HG03175 (cell line): ENCODE measurements at regions not wholly inside any gene's neighbourhood (a gene's known extent, or its start where the extent isn't known, plus 50 kb on each side); places are given as distances from the start of the nearest gene placed in this dataset.
"Not testable (repeated sequence)": the region's sequence is repeated elsewhere in the genome, so short reads cannot be mapped to it uniquely, and the experiment has no call there.

Experiments used
- ATAC-seq: cut with Tn5 transposase; IDR thresholded peaks from one replicate; pipeline ENCODE4 v1.9.1; 2021; ENCODE audit warnings: mild to moderate bottlenecking, moderate library complexity; ENCODE audit not compliant: unreplicated experiment

- no peak for ATAC-seq
These were observed 117.7 kb upstream of the KCNJ3 start for GRCh38 chr2:154580767-154581166.

- not testable (repeated sequence) for ATAC-seq
These were observed 115.8 kb upstream of the KCNJ3 start for GRCh38 chr2:154582694-154583093.

DNA sequence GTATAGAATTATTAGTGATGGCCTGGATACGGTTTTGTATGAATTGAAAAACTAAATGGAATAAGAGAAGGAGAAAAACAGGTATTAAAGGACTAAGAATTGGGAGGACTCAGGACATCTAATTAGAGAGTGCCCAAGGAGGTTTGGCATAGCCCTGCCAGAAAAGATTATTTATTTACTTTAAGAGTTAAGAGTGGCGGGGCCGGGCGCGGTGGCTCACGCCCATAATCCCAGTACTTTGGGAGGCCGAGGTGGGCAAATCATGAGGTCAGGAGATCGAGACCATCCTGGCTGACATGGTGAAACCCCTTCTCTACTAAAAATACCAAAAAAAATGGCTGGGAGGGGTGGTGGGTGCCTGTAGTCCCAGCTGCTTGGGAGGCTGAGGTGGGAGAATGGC is 115.2 kb upstream of the KCNJ3 start:
- ATAC-seq: not testable (repeated sequence)

- no peak for ATAC-seq
These were observed 110.8 kb upstream of the KCNJ3 start for GRCh38 chr2:154587739-154588138.

DNA sequence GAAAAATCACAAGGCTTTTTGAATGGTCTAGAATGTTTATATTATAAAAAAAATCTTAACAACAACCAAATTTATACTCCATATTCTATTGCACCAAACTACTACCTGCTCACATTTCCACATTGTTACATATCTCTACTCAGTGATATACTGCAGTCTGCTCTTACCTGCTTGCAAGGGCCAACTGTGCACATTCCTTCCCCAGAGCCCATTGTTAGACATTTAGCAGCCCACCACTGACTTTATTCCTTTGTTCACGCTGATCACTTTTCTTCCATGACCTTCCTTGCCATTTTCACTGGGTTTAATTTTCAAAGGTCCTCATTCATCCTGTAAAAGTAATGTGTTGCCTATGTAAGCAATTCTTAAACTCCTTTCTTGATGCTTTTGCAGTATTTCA is 109.7 kb upstream of the KCNJ3 start:
- ATAC-seq: no peak

DNA sequence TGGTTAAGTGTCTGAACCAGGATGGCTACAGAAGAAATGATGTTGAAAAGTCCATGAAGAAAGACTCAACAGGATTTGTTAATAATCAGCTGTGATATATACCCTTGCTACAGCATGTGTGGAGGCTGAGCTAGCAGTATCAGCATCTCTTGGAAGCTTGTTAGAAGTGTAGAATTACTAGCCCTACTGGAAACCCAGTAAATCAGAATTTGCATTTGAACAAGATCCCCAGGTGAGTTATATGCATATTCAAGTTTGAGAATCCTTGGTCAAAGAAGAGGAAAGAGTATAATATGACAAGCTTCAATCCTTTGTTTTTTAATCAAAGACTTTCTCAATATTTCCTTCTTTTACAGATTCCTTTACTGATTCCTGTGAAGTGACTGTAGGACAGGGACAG is 109.0 kb upstream of the KCNJ3 start:
- ATAC-seq: no peak

- ATAC-seq: no peak
These were observed 107.1 kb upstream of the KCNJ3 start for GRCh38 chr2:154591294-154591820.

DNA sequence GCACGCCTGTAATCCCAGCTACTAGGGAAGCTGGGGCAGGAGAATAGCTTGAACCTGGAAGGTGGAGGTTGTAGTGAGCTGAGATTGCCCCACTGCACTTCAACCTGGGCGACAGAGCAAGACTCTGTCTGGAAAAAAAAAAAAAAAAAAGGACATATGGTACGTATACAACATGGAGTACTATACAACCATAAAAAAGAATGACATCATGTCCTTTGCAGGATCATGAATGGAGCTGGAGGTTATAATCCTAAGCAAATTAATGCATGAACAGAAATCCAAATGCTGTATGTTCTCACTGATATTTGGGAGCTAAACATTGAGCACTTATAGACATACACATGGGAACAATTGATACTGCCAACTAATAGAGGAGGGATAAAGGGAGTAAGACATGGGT is 99.3 kb upstream of the KCNJ3 start:
- no peak for ATAC-seq

DNA sequence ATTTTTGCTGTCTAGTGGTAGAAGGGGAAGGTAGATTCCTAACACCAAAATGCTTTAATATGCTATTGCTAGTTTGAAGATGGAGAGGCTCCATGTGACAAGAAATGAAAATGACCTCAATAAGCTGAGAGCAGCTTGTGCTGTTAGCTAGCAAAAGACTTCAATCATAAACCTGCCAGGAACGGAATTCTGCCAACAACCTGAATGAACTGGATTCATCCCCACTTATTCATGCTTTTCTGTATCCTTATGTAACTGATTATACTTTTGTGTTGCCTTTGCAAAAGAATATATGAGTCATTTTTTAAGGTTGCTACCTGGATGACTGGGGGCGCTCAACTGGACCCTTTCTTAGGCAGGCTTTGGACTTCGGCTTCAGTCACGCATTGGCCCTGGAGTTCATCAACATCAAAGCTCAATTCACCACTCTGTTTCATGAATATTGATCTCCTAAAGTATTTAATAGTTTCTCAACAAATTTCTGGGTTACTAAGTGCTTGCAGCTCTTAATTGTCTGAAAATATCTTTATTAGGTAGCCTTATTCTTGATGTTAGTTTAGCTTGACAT is 97.5 kb upstream of the KCNJ3 start:
- ATAC-seq: no peak

- ATAC-seq: no peak
These were observed 94.8 kb upstream of the KCNJ3 start for GRCh38 chr2:154603682-154604081.

DNA sequence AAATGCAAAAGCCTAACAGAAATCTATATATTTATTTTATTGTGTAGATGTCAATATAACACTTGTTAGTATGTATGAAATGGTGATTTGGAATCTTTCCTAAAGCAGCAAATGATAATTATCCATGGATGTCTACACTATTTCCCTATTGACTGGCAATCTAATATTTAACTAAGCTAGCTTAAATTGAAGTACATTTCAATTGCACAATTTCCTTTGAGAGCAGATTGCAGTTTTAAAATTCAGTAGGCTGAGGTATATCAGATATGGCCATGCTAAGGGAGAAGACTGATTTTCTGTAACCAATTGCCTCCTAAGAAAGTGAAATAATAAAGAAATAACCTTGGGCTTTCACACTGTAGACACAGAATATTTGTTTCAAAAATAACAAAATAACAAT is 90.1 kb upstream of the KCNJ3 start:
- ATAC-seq: no peak

DNA sequence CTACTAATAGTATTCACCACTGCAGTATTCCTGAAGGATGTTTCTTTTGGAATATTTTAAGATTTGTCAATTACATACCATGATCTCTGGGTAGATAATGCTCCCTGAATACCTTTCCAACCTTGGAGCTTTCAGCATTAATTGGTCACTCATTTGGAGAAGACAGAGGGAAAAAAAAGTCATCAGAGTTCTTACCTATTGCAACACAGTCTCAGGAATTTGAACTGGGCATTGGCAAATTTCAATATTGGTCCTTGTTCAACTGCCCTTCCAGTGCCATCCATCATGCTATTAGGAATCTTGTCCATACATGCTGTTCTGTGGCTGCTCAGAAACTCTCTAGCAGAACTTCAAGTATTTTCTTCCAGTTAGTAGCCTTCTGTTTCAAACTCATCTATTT is 83.6 kb upstream of the KCNJ3 start:
- no peak for ATAC-seq

- ATAC-seq: no peak
These were observed 81.8 kb upstream of the KCNJ3 start for GRCh38 chr2:154616659-154617058.

DNA sequence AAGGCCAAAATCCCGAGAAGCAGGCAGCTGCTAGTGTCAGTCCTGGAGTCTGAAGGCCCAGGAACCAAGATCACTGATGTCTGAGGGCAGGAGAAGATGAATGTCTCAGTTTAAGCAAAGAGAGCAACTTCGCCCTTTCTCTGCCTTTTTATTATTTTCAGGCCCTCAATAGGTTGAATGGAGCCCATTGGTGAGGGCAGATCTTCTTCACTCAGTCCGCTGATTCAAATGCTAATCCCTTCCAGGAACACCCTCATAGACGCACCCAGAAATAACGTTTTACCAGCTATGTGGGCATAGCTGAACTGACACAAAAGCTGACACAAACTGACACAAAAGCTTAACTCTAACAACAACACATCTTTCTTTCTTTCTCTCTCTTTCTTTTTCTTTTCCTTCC is 78.0 kb upstream of the KCNJ3 start:
- no peak for ATAC-seq

- peak; percentile 62 for ATAC-seq
These were observed 74.7 kb upstream of the KCNJ3 start for GRCh38 chr2:154623819-154624218.

DNA sequence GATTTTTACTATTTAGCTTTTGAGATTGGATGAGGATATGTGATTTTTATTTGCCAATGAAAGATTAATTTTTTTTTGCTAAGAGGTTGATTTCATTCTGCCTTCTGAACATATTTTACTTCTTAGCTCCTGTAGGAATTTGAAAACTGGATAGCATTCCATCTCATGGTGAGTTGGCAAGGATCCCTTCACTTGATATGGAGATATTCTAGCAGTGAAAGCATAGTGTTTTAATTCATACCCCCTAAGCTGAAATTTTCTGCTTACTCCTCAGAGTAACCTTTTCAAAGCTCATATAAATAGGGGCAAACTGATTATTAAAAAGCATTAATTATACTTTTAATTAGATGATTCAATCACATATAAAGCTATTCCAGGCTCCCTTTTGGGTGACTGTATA is 61.0 kb upstream of the KCNJ3 start:
- ATAC-seq: no peak

DNA sequence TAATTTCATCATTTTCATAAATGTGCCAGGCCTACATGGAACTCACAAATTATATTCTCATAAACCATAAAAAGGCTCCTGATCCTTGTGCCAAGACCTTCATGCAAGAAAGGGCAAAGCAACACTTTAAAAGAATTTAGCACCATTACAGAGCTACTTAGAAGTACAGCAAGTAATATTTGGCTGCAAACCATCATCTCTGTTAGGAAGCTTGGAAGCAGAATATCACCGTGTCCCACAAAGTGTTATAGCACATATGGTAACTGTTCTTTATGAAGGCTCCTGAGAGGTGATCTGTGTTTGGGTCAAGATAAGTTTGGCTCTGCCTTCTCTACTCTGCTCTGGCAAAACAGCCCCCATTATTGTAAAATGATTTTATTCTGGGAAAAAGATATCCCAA is 59.7 kb upstream of the KCNJ3 start:
- ATAC-seq: no peak

DNA sequence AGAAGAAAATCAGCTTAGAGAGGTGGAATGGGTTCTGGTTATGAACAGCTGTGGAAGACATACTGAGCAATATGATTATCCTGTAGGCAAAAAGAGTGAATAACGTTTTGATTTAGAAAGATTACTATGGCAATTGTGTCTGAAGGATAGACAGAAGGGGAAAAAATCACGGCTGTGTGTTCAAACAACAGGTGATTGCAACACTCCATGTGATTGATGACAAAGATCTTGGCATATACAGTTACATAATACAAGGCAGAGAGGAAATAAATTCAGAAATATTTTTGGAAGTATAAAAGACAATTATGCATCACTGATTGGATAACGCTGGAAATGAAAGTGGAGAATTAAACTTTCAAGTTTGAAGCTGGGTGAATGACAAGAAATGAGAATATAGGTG is 58.5 kb upstream of the KCNJ3 start:
- ATAC-seq: no peak
